Hepatocyte (in vitro differentiated cells): ENCODE measurements at regions not wholly inside any gene's neighbourhood (a gene's known extent, or its start where the extent isn't known, plus 50 kb on each side); places are given as distances from the start of the nearest gene placed in this dataset.
"Not testable (repeated sequence)": the region's sequence is repeated elsewhere in the genome, so short reads cannot be mapped to it uniquely, and the experiment has no call there.

Source experiments
- DNase-seq: peaks from one replicate; pipeline ENCODE4 v3.0.0-alpha.2; 2016; ENCODE audit warnings: low spot score
- H2AFZ ChIP-seq: fragments of 200-600 bp; sonication (generic); 2 replicates; pipeline ENCODE4 v1.6.0; 2016; ENCODE audit warnings: antibody characterized with exemption, mild to moderate bottlenecking
- H3K27ac ChIP-seq: fragments of 200-600 bp; sonication (generic); 2 replicates; pipeline ENCODE4 v1.5.1; 2016; ENCODE audit warnings: mild to moderate bottlenecking
- H3K27me3 ChIP-seq: fragments of 200-600 bp; sonication (generic); 2 replicates; pipeline ENCODE4 v1.6.1; 2016
- H3K36me3 ChIP-seq: fragments of 200-600 bp; sonication (generic); replicated peaks from 2 replicates; pipeline ENCODE4 v1.5.1; 2016; ENCODE audit warnings: low read depth; ENCODE audit not compliant: insufficient read depth
- H3K4me1 ChIP-seq: fragments of 200-600 bp; sonication (generic); 2 replicates; pipeline ENCODE4 v1.5.1; 2016; ENCODE audit warnings: mild to moderate bottlenecking, moderate library complexity; ENCODE audit not compliant: insufficient read depth
- H3K4me2 ChIP-seq: fragments of 200-600 bp; sonication (generic); 2 replicates; pipeline ENCODE4 v1.6.0; 2016
- H3K4me3 ChIP-seq: fragments of 200-600 bp; sonication (generic); 2 replicates; pipeline ENCODE4 v1.5.1; 2016; ENCODE audit warnings: mild to moderate bottlenecking
- H3K79me2 ChIP-seq: fragments of 200-600 bp; sonication (generic); 2 replicates; pipeline ENCODE4 v1.6.0; 2017; ENCODE audit warnings: mild to moderate bottlenecking
- H3K9me2 ChIP-seq: fragments of 200-600 bp; sonication (generic); replicated peaks from 2 replicates; pipeline ENCODE4 v1.6.0; 2017; ENCODE audit warnings: mild to moderate bottlenecking; ENCODE audit not compliant: insufficient read depth
- H3K9me3 ChIP-seq: fragments of 200-600 bp; sonication (generic); 2 replicates; pipeline ENCODE4 v1.5.1; 2016; ENCODE audit warnings: low read depth, mild to moderate bottlenecking
- H4K20me1 ChIP-seq: fragments of 200-600 bp; sonication (generic); 2 replicates; pipeline ENCODE4 v1.6.0; 2016; ENCODE audit warnings: mild to moderate bottlenecking; ENCODE audit not compliant: insufficient read depth, poor library complexity, severe bottlenecking
- CTCF ChIP-seq: fragments of 200-600 bp; sonication (generic); IDR thresholded peaks from 2 replicates; pipeline ENCODE4 v1.5.1; 2016; ENCODE audit warnings: antibody characterized with exemption, mild to moderate bottlenecking; ENCODE audit not compliant: poor library complexity
- EZH2 ChIP-seq: fragments of 200-600 bp; sonication (generic); IDR thresholded peaks from 2 replicates; pipeline ENCODE4 v1.6.1; 2016; ENCODE audit warnings: antibody characterized with exemption, mild to moderate bottlenecking, borderline replicate concordance
- EZH2phosphoT487 ChIP-seq: fragments of 200-600 bp; sonication (generic); IDR thresholded peaks from one replicate; pipeline ENCODE4 v1.6.1; 2018; ENCODE audit warnings: antibody characterized with exemption, mild to moderate bottlenecking, low read depth, moderate library complexity; ENCODE audit not compliant: unreplicated experiment, severe bottlenecking
- WGBS: methylation state at CpG from one replicate; pipeline ENCODE4 v1.1.6; 2016; ENCODE audit warnings: low lambda C conversion rate; ENCODE audit errors: missing lambda C conversion rate; 5-methylcytosine and 5-hydroxymethylcytosine counted together

GRCh38 chr12:46516238-46516932, 143.8 kb upstream of the SLC38A2 start:
- Histone ChIP-seq H3K36me3 (no peaks in the 10 kb centered on the region), H3K4me3 (no peak overlapping the region), H3K79me2 (no peaks in the 10 kb centered on the region), H3K9me3 (no peaks in the 10 kb centered on the region), H2AFZ (no peak overlapping the region), H3K27ac (no peak overlapping the region), H3K4me1 (peaks cover 5% of the 10 kb centered on the region), H3K9me2 (no peaks in the 10 kb centered on the region), H3K4me2 (no peak overlapping the region), H3K27me3 (no peaks in the 10 kb centered on the region), H4K20me1 (no peaks in the 10 kb centered on the region)
- TF ChIP-seq EZH2 (no peak), EZH2phosphoT487 (no peak), CTCF (no peak)
- 93% methylated on average over 5 of the region's 5 CpGs for WGBS
- DNase-seq: no peak

- H3K27ac ChIP-seq: no peak overlapping the region
- TF ChIP-seq EZH2 (no peak), EZH2phosphoT487 (no peak), CTCF (no peak)
- peaks cover 5% of the 10 kb centered on the region for H3K4me1 ChIP-seq
- no peak overlapping the region for H3K4me2 ChIP-seq
- DNase-seq: no peak
- H2AFZ ChIP-seq: no peak overlapping the region
- WGBS: 100% methylated on average over 1 of the region's 1 CpG
- no peaks in the 10 kb centered on the region for H3K27me3 ChIP-seq
- no peaks in the 10 kb centered on the region for H3K9me3 ChIP-seq
- H4K20me1 ChIP-seq: no peaks in the 10 kb centered on the region
- no peak overlapping the region for H3K4me3 ChIP-seq
- no peaks in the 10 kb centered on the region for H3K9me2 ChIP-seq
- H3K79me2 ChIP-seq: no peaks in the 10 kb centered on the region
- H3K36me3 ChIP-seq: no peaks in the 10 kb centered on the region
Measured at GRCh38 chr12:46515829-46516228, 143.3 kb upstream of the SLC38A2 start.

- Histone ChIP-seq H3K27me3 (no peaks in the 10 kb centered on the region), H2AFZ (no peak overlapping the region), H4K20me1 (no peaks in the 10 kb centered on the region), H3K4me3 (no peak overlapping the region), H3K9me3 (no peaks in the 10 kb centered on the region), H3K4me2 (no peak overlapping the region), H3K36me3 (no peaks in the 10 kb centered on the region), H3K27ac (no peak overlapping the region), H3K9me2 (no peaks in the 10 kb centered on the region), H3K79me2 (no peaks in the 10 kb centered on the region), H3K4me1 (peaks cover 5% of the 10 kb centered on the region)
- no peak for DNase-seq
- TF ChIP-seq EZH2 (no peak), CTCF (no peak)
- WGBS: 97% methylated on average over 2 of the region's 2 CpGs
Measured at GRCh38 chr12:46514886-46515285, 142.3 kb upstream of the SLC38A2 start.

- not testable (repeated sequence) for H3K36me3 ChIP-seq, H4K20me1 ChIP-seq, DNase-seq, H3K79me2 ChIP-seq, H3K4me2 ChIP-seq, H3K27me3 ChIP-seq, H3K9me3 ChIP-seq, H3K27ac ChIP-seq, H2AFZ ChIP-seq, H3K4me3 ChIP-seq, H3K9me2 ChIP-seq, H3K4me1 ChIP-seq
Measured at GRCh38 chr12:46510257-46510656, 137.7 kb upstream of the SLC38A2 start.
